Smooth muscle cell (in vitro differentiated cells): ENCODE measurements at regions not wholly inside any gene's neighbourhood (a gene's known extent, or its start where the extent isn't known, plus 50 kb on each side); places are given as distances from the start of the nearest gene placed in this dataset.

ENCODE experiments used
- DNase-seq: peaks from one replicate; lab custom pipeline; 2025; ENCODE audit not compliant: unreplicated experiment; lab: John Stamatoyannopoulos, UW
- H2AFZ ChIP-seq: fragments of 200-600 bp; sonication (generic); 2 replicates; pipeline ENCODE4 v1.6.0; 2016; ENCODE audit warnings: antibody characterized with exemption, low read depth, mild to moderate bottlenecking
- H3F3A ChIP-seq: fragments of 200-600 bp; sonication (generic); 2 replicates; pipeline ENCODE4 v1.6.0; 2017; ENCODE audit warnings: antibody characterized with exemption, low read depth
- H3K27ac ChIP-seq: fragments of 200-600 bp; sonication (generic); 2 replicates; pipeline ENCODE4 v1.5.1; 2016; ENCODE audit warnings: low read depth, mild to moderate bottlenecking
- H3K27me3 ChIP-seq: fragments of 200-600 bp; sonication (generic); 2 replicates; pipeline ENCODE4 v1.6.1; 2016; ENCODE audit warnings: low read depth, mild to moderate bottlenecking
- H3K36me3 ChIP-seq: fragments of 200-600 bp; sonication (generic); 2 replicates; pipeline ENCODE4 v1.5.1; 2016; ENCODE audit warnings: low read depth
- H3K4me1 ChIP-seq: fragments of 200-600 bp; sonication (generic); 2 replicates; pipeline ENCODE4 v1.5.1; 2016; ENCODE audit warnings: low read depth
- H3K4me2 ChIP-seq: fragments of 200-600 bp; sonication (generic); 2 replicates; pipeline ENCODE4 v1.6.0; 2016; ENCODE audit warnings: mild to moderate bottlenecking
- H3K4me3 ChIP-seq: fragments of 200-600 bp; sonication (generic); 2 replicates; pipeline ENCODE4 v1.5.1; 2016; ENCODE audit warnings: mild to moderate bottlenecking
- H3K79me2 ChIP-seq: fragments of 200-600 bp; sonication (generic); 2 replicates; pipeline ENCODE4 v1.6.0; 2016; ENCODE audit warnings: low read depth, mild to moderate bottlenecking
- H3K9ac ChIP-seq: fragments of 200-600 bp; sonication (generic); 2 replicates; pipeline ENCODE4 v1.6.0; 2016; ENCODE audit warnings: low read depth
- H3K9me3 ChIP-seq: fragments of 200-600 bp; sonication (generic); replicated peaks from 2 replicates; pipeline ENCODE4 v1.5.1; 2016; ENCODE audit warnings: low read depth
- H4K20me1 ChIP-seq: fragments of 200-600 bp; sonication (generic); 2 replicates; pipeline ENCODE4 v1.6.0; 2016; ENCODE audit warnings: low read depth
- CTCF ChIP-seq: fragments of 200-600 bp; sonication (generic); IDR thresholded peaks from 2 replicates; pipeline ENCODE4 v1.5.1; 2017; ENCODE audit warnings: borderline replicate concordance, mild to moderate bottlenecking, antibody characterized with exemption; ENCODE audit not compliant: insufficient read depth, poor library complexity, severe bottlenecking
- WGBS: methylation state at CpG from one replicate; pipeline ENCODE4 v1.1.7; 2016; ENCODE audit warnings: low lambda C conversion rate; 5-methylcytosine and 5-hydroxymethylcytosine counted together

DNA sequence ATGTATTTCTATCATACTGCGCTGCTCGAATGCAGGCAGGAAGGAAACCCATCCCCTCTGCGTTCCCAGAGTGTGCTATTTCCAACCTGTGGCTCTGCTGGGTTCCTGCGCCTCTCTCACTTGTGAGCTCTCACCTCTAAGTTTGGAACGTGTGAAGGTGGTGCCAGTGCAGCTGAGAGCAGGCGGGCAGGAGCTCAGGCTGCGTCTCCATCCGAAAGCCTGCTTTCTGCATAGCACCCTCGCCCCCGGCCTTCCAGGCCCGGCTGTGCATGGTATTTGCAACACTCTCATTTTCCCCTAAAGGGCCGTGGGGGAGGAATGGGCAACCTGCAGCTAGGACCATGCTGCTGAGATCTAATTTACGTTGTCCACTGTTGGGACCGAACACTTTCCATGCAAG lies 288.0 kb upstream of the TSHZ2 start:
- Histone ChIP-seq H3K9me3 (no peaks in the 10 kb centered on the region), H3K9ac (no peak overlapping the region), H3K27ac (no peak overlapping the region), H3K4me1 (no peaks in the 10 kb centered on the region), H3K4me3 (no peak overlapping the region), H4K20me1 (no peaks in the 10 kb centered on the region), H3K4me2 (no peak overlapping the region), H3K79me2 (no peaks in the 10 kb centered on the region), H3K27me3 (peaks cover 36% of the 10 kb centered on the region), H3F3A (no peaks in the 10 kb centered on the region), H3K36me3 (no peaks in the 10 kb centered on the region), H2AFZ (no peak overlapping the region)
- 87% methylated on average over 14 of the region's 14 CpGs for WGBS
- no peak for TF ChIP-seq CTCF
- no peak for DNase-seq

DNA sequence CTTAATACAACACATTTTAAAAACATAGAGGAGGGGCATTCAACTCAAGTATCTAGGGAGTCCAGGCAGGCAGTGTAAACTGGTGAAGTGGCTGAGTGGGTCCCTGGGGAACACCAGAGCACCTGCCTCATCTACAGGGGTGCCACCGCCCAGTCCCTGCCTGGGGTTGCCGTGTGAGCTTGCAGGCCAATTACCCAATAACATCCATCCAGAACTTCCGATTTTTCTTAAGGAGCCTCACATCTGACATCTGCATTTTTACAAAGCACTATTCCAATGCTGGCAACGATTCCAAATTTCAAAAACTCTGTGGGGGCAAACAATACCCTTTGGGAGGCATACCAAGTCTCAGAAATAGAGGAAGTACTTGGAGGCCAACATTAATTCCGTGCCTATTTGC lies 288.4 kb upstream of the TSHZ2 start:
- Histone ChIP-seq H3K4me2 (no peak overlapping the region), H3K9ac (no peak overlapping the region), H3K36me3 (no peaks in the 10 kb centered on the region), H2AFZ (no peak overlapping the region), H3F3A (no peaks in the 10 kb centered on the region), H3K4me1 (no peaks in the 10 kb centered on the region), H3K9me3 (no peaks in the 10 kb centered on the region), H3K27ac (no peak overlapping the region), H3K79me2 (no peaks in the 10 kb centered on the region), H3K27me3 (peaks cover 36% of the 10 kb centered on the region), H4K20me1 (no peaks in the 10 kb centered on the region), H3K4me3 (no peak overlapping the region)
- WGBS: 93% methylated on average over 5 of the region's 5 CpGs
- DNase-seq: no peak
- no peak for TF ChIP-seq CTCF

- Histone ChIP-seq H3K27me3 (peaks cover 26% of the 10 kb centered on the region), H3K9me3 (no peaks in the 10 kb centered on the region), H2AFZ (no peak overlapping the region), H3K79me2 (no peaks in the 10 kb centered on the region), H3K4me2 (no peak overlapping the region), H3F3A (no peaks in the 10 kb centered on the region), H3K9ac (no peak overlapping the region), H3K36me3 (no peaks in the 10 kb centered on the region), H4K20me1 (no peaks in the 10 kb centered on the region), H3K4me3 (no peak overlapping the region), H3K27ac (no peak overlapping the region), H3K4me1 (no peaks in the 10 kb centered on the region)
- DNase-seq: no peak
- no peak for TF ChIP-seq CTCF
- 39% methylated on average over 1 of the region's 1 CpG for WGBS
Measured at GRCh38 chr20:52682237-52682636, 289.9 kb upstream of the TSHZ2 start.

DNA sequence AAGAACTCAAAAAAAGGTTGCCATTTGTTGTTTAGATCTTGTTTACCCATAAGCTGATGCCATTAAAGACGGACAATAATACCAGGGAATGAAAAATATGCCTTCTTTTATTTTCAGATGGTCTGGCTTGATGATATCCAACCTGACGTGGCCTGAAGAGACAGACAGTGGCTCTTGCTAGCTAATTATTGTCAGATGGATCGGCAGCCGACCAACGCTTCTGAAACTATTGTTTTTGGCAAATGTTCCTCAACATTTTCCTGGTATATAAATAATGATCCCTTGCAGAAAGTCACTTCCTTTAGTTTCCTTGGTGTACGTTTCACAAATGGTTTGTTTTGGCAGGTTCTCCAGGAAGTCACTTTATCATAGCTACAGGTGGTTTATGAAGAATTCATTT lies 290.9 kb upstream of the TSHZ2 start:
- H3K9ac ChIP-seq: no peak overlapping the region
- TF ChIP-seq CTCF: no peak
- 77% methylated on average over 6 of the region's 6 CpGs for WGBS
- H3F3A ChIP-seq: no peaks in the 10 kb centered on the region
- no peak overlapping the region for H3K4me2 ChIP-seq
- no peak overlapping the region for H3K4me3 ChIP-seq
- H3K36me3 ChIP-seq: no peaks in the 10 kb centered on the region
- no peaks in the 10 kb centered on the region for H3K79me2 ChIP-seq
- no peak for DNase-seq
- H3K27ac ChIP-seq: no peak overlapping the region
- H3K4me1 ChIP-seq: no peaks in the 10 kb centered on the region
- peaks cover 25% of the 10 kb centered on the region for H3K27me3 ChIP-seq
- H2AFZ ChIP-seq: no peak overlapping the region
- H3K9me3 ChIP-seq: no peaks in the 10 kb centered on the region
- H4K20me1 ChIP-seq: no peaks in the 10 kb centered on the region
